ENCODE measurements at regions not wholly inside any gene's neighbourhood (a gene's known extent, or its start where the extent isn't known, plus 50 kb on each side); places are given as distances from the start of the nearest gene placed in this dataset.

DNA sequence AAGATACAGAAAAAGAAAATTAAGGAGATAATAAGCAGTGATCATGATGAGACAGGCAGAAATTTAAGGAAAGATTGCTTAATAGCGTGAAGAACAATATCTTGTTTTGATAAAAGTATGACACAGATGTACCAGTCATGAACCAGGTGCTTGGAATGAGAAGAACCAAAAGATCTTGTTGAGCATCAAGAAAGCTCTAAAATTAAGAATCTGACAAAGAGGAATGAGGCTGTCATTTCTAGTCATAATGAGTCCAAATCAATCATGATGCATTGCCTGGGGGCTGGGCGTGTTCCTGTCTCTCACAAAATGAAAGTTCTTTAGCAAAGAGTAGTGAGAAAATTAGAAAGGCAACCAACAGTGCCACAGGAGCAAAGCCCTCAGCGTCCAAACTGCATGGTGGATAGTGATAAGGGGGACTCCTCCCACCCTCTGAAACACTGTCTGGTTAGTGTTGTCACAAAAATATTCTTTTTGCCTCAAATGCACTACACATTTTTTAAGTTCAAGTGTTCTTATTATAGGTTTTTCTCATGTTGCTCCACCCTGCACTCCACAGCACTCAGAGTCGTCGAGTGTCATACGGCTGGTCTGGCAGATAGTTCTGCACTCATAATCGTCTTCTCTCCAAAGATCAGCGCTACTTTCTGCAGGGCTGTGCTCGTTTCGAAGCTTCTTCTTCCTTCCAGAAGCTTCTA is 439.6 kb downstream of the TNS3 start:
- Histone ChIP-seq H3K36me3 (ENCODE audit: control insufficient read depth in 5 of 5, insufficient read depth in 5 of 5, low read length in 5 of 5) (no peaks in the 10 kb centered on the region), H3K9me3 (ENCODE audit: control insufficient read depth in 5 of 5, low read length in 5 of 5) (no peaks in the 10 kb centered on the region), H3K4me1 (ENCODE audit: control insufficient read depth in 5 of 5, insufficient read depth in 5 of 5, low read length in 5 of 5) (peaks cover 0 to 35% (median 13%) of the 10 kb centered on the region in 5 donors), H3K4me3 (ENCODE audit: low read depth in 1 of 5, low read length in 5 of 5) (no peak overlapping the region), H3K9ac (ENCODE audit: low read length in 5 of 5) (no peak overlapping the region), H3K27me3 (ENCODE audit: control insufficient read depth in 5 of 5, insufficient read depth in 4 of 5, low read length in 5 of 5) (no peaks in the 10 kb centered on the region), H3K27ac (ENCODE audit: low read depth, low read length) (no peak overlapping the region)

DNA sequence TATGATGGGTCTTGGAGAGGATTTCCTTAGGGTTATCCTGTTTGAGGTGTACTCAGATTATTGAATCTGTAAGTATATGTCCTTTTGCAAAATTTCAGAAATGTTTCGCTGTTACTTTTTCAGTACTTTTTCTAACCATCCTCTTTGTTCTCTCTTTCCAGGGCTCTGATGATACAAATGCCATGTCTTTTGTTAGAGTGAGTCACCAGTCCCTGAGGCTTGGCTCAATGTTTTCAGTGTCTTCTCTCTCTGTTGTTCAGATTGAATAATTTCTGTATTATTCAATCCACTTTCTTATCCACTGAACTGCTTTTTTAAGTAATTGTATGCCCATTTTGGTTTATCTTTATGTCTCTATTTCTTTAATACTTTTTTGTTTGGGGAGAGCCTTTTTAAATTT is 449.4 kb downstream of the TNS3 start:
- H3K27me3 ChIP-seq (ENCODE audit: control insufficient read depth in 5 of 5, insufficient read depth in 4 of 5, low read length in 5 of 5): no peaks in the 10 kb centered on the region
- no peaks in the 10 kb centered on the region for H3K4me1 ChIP-seq (ENCODE audit: control insufficient read depth in 5 of 5, insufficient read depth in 5 of 5, low read length in 5 of 5)
- H3K36me3 ChIP-seq (ENCODE audit: control insufficient read depth in 5 of 5, insufficient read depth in 5 of 5, low read length in 5 of 5): no peaks in the 10 kb centered on the region
- H3K27ac ChIP-seq (ENCODE audit: low read depth, low read length): no peak overlapping the region
- no peaks in the 10 kb centered on the region for H3K9me3 ChIP-seq (ENCODE audit: control insufficient read depth in 5 of 5, low read length in 5 of 5)
- no peak overlapping the region for H3K4me3 ChIP-seq (ENCODE audit: low read depth in 1 of 5, low read length in 5 of 5)
- H3K9ac ChIP-seq (ENCODE audit: low read length in 5 of 5): no peak overlapping the region

DNA sequence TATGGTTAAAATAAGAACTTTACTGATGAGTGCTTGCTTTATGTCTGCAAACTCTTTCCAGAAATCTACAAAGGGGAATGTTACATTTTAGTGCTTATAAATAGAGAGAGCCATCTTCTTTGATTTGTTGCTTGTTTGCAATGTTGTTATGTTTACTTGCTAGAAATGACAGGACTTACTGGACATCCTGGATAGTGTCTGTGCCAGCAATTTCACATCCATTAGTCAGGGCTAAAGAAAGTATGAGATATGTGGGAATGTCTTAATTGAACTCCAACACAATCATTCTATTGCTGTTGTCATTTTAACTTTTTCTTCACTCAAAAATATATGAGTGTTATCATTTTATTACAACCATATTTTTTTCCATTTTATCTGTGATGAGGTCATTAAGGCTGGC is 453.2 kb downstream of the TNS3 start:
- Histone ChIP-seq H3K27ac (ENCODE audit: low read depth, low read length) (no peak overlapping the region), H3K9me3 (ENCODE audit: control insufficient read depth in 5 of 5, low read length in 5 of 5) (no peaks in the 10 kb centered on the region), H3K4me1 (ENCODE audit: control insufficient read depth in 5 of 5, insufficient read depth in 5 of 5, low read length in 5 of 5) (no peaks in the 10 kb centered on the region), H3K36me3 (ENCODE audit: control insufficient read depth in 5 of 5, insufficient read depth in 5 of 5, low read length in 5 of 5) (no peaks in the 10 kb centered on the region), H3K27me3 (ENCODE audit: control insufficient read depth in 5 of 5, insufficient read depth in 4 of 5, low read length in 5 of 5) (no peaks in the 10 kb centered on the region), H3K4me3 (ENCODE audit: low read depth in 1 of 5, low read length in 5 of 5) (no peak overlapping the region), H3K9ac (ENCODE audit: low read length in 5 of 5) (no peak overlapping the region)

DNA sequence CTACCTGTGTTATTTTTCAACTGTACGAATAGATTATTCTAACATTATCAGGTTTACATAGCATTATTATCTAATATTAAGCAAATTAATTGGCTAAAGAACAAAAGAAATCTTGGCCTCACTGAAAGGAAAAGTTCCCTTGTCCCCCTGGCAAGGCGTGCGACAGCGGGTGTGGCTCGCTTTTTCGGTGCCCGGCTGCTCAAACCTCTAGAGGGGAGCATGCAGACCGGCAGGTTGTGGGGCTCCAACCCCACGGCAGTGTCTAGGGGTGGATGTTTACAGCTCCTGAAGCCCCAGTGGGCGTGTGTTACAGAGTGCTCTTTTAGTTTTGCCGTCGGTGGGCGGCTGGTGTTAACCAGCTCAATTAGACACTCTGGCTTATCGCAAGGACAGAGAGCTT is 456.4 kb downstream of the TNS3 start:
- Histone ChIP-seq H3K36me3 (ENCODE audit: control insufficient read depth in 5 of 5, insufficient read depth in 5 of 5, low read length in 5 of 5) (no peaks in the 10 kb centered on the region), H3K9me3 (ENCODE audit: control insufficient read depth in 5 of 5, low read length in 5 of 5) (no peaks in the 10 kb centered on the region), H3K9ac (ENCODE audit: low read length in 5 of 5) (no peak overlapping the region), H3K4me3 (ENCODE audit: low read depth in 1 of 5, low read length in 5 of 5) (no peak overlapping the region), H3K4me1 (ENCODE audit: control insufficient read depth in 5 of 5, insufficient read depth in 5 of 5, low read length in 5 of 5) (no peaks in the 10 kb centered on the region), H3K27ac (ENCODE audit: low read depth, low read length) (no peak overlapping the region), H3K27me3 (ENCODE audit: control insufficient read depth in 5 of 5, insufficient read depth in 4 of 5, low read length in 5 of 5) (no peaks in the 10 kb centered on the region)

DNA sequence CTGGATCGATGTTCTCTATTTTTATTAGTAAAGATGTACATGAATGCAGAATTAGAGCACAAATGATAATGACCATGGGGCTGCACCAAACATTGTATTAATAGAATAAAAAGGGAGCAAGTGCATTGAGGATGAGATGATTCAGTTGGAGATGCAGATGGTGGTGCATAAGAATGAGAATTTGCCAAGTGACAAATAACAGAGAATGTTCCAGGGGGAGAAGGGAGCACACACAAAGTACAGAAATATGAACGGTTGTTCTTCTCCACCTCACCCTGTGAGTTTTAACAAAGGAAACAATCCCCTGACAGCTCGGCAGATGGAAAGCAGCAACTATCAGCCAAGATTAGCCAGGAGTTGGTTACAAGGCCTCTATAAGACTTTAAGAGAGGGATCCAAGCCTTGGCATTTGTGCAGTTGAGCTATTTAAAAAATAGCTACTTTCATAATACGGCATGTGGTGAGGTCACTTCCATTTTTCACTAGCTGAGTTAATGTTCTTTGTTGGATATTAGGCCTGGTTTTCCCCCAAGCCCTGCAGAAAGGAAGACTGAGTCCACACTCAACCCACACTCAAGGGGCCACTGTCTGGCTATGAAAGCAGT is 462.5 kb downstream of the TNS3 start:
- Histone ChIP-seq H3K27me3 (ENCODE audit: control insufficient read depth in 5 of 5, insufficient read depth in 4 of 5, low read length in 5 of 5) (no peaks in the 10 kb centered on the region), H3K9ac (ENCODE audit: low read length in 5 of 5) (no peak overlapping the region), H3K36me3 (ENCODE audit: control insufficient read depth in 5 of 5, insufficient read depth in 5 of 5, low read length in 5 of 5) (no peaks in the 10 kb centered on the region), H3K27ac (ENCODE audit: low read depth, low read length) (no peak overlapping the region), H3K9me3 (ENCODE audit: control insufficient read depth in 5 of 5, low read length in 5 of 5) (no peaks in the 10 kb centered on the region), H3K4me1 (ENCODE audit: control insufficient read depth in 5 of 5, insufficient read depth in 5 of 5, low read length in 5 of 5) (no peaks in the 10 kb centered on the region), H3K4me3 (ENCODE audit: low read depth in 1 of 5, low read length in 5 of 5) (no peak overlapping the region)

DNA sequence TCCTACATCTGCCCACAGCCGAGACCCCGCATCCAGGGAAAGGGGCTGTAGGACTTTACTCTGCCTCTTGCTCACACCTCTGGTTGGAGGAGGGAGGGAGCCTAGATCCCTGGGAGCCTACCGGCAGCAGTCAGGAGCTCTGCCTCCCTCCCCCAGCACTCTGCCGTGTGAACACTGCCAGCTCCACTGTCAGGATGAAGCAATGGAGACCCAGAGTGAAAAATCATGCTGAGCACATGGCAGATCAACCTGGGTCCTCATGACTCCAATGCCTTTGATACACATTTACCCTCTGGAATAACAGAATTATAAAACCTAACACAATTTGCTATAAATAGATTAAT is 477.7 kb downstream of the TNS3 start:
- H3K27me3 ChIP-seq (ENCODE audit: control insufficient read depth in 5 of 5, insufficient read depth in 4 of 5, low read length in 5 of 5): no peaks in the 10 kb centered on the region
- H3K27ac ChIP-seq (ENCODE audit: low read depth, low read length): no peak overlapping the region
- peaks cover 0 to 4% (median 0%) of the 10 kb centered on the region in 5 donors for H3K4me1 ChIP-seq (ENCODE audit: control insufficient read depth in 5 of 5, insufficient read depth in 5 of 5, low read length in 5 of 5)
- no peaks in the 10 kb centered on the region for H3K36me3 ChIP-seq (ENCODE audit: control insufficient read depth in 5 of 5, insufficient read depth in 5 of 5, low read length in 5 of 5)
- no peak overlapping the region for H3K4me3 ChIP-seq (ENCODE audit: low read depth in 1 of 5, low read length in 5 of 5)
- H3K9ac ChIP-seq (ENCODE audit: low read length in 5 of 5): no peak overlapping the region
- no peaks in the 10 kb centered on the region for H3K9me3 ChIP-seq (ENCODE audit: control insufficient read depth in 5 of 5, low read length in 5 of 5)

DNA sequence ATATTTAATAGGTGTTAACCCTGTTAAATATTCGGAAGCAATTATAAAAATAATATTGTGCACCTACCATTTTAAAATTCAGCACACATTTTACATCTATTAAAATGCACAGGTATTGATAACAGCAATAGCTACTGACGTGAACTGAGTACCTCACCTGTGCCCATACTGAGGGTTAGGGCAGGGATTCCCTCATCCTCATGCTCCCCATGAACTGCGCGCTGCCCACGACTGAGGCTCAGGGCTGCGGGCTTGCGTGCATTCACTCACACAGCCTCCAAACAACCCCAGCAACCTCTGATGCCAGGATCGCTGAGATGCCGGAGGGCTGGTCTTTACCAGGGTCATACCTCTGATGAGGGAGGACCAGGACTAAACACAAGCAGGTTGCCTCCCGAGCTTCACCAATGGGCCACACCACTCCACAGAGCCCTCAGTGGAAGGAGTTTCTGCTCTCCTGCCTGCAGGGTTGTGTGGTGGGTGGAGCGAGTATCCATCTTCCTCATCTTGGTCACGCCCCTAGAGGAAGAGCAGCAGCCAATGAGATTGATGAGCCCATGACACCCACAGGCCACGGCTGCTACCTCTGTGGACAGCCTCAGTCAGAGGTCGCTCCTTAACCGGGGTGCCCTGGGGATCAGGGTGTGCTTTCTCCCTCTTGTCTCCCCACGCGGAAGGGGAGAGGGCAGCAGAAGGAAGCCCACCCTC is 478.3 kb downstream of the TNS3 start:
- no peak overlapping the region for H3K27ac ChIP-seq (ENCODE audit: low read depth, low read length)
- no peaks in the 10 kb centered on the region for H3K9me3 ChIP-seq (ENCODE audit: control insufficient read depth in 5 of 5, low read length in 5 of 5)
- no peak overlapping the region for H3K4me3 ChIP-seq (ENCODE audit: low read depth in 1 of 5, low read length in 5 of 5)
- no peaks in the 10 kb centered on the region for H3K27me3 ChIP-seq (ENCODE audit: control insufficient read depth in 5 of 5, insufficient read depth in 4 of 5, low read length in 5 of 5)
- H3K9ac ChIP-seq (ENCODE audit: low read length in 5 of 5): no peak overlapping the region
- no peaks in the 10 kb centered on the region for H3K36me3 ChIP-seq (ENCODE audit: control insufficient read depth in 5 of 5, insufficient read depth in 5 of 5, low read length in 5 of 5)
- H3K4me1 ChIP-seq (ENCODE audit: control insufficient read depth in 5 of 5, insufficient read depth in 5 of 5, low read length in 5 of 5): peaks cover 0 to 4% (median 0%) of the 10 kb centered on the region in 5 donors

DNA sequence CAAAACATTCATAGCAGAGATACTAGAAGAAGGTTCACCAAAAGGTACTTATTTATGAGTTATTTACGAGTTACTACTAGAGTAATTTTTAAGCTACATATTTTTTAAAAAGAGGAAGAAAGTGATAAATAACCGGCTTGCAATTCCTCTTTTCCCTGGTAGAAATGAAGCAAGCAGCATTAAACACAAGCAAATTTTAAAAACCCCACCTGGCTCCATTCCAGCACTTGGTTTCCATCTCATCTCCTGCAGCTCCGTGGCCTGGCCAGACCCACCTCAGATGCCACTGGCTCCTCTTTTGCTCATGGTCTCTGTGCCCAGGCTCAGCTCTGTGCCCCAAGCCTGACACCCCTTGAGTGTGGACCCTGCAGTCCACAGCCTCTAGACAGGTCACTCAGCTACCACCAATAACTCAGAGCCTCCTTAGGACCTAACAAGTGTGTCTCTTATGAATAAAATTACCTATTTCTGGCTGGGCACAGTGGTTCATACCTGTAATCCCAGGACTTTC is 479.5 kb downstream of the TNS3 start:
- Histone ChIP-seq H3K27ac (ENCODE audit: low read depth, low read length) (no peak overlapping the region), H3K27me3 (ENCODE audit: control insufficient read depth in 5 of 5, insufficient read depth in 4 of 5, low read length in 5 of 5) (no peaks in the 10 kb centered on the region), H3K4me1 (ENCODE audit: control insufficient read depth in 5 of 5, insufficient read depth in 5 of 5, low read length in 5 of 5) (peaks cover 0 to 4% (median 0%) of the 10 kb centered on the region in 5 donors), H3K9ac (ENCODE audit: low read length in 5 of 5) (no peak overlapping the region), H3K9me3 (ENCODE audit: control insufficient read depth in 5 of 5, low read length in 5 of 5) (no peaks in the 10 kb centered on the region), H3K4me3 (ENCODE audit: low read depth in 1 of 5, low read length in 5 of 5) (no peak overlapping the region), H3K36me3 (ENCODE audit: control insufficient read depth in 5 of 5, insufficient read depth in 5 of 5, low read length in 5 of 5) (no peaks in the 10 kb centered on the region)

DNA sequence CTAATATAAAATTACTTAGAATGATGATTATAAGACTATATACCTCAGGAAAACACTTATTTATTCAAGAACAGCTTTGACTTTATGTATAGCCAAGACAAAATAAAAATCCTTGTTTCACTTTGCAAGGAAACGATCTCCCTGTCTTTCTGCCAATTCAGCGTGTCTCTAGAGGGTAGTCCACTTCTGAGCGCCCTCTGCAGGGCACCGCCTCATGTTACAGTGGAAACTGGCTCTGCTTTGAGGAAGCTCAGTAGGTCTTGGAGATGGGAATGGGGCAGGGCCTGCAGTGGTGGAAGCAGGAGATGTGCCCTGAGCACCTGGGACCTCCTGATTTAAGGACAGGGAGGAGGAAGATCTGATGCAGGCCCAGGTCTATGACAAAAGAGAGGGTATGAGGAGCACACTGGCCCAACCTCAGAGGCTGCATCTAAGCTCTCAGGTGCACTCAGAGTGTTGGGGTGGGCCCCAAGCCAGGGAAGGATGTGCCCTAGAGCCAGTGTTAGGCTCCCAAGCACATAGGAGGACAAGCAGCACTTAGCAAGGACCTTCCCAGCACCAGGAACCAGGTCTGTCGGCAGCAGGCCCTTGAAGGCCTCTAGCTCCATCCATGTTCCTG is 481.0 kb downstream of the TNS3 start:
- Histone ChIP-seq H3K27ac (ENCODE audit: low read depth, low read length) (no peak overlapping the region), H3K27me3 (ENCODE audit: control insufficient read depth in 5 of 5, insufficient read depth in 4 of 5, low read length in 5 of 5) (no peaks in the 10 kb centered on the region), H3K4me1 (ENCODE audit: control insufficient read depth in 5 of 5, insufficient read depth in 5 of 5, low read length in 5 of 5) (peaks cover 0 to 4% (median 0%) of the 10 kb centered on the region in 5 donors), H3K36me3 (ENCODE audit: control insufficient read depth in 5 of 5, insufficient read depth in 5 of 5, low read length in 5 of 5) (no peaks in the 10 kb centered on the region), H3K4me3 (ENCODE audit: low read depth in 1 of 5, low read length in 5 of 5) (peak overlapping the region in 1 of 5 donors; percentile 1), H3K9ac (ENCODE audit: low read length in 5 of 5) (no peak overlapping the region), H3K9me3 (ENCODE audit: control insufficient read depth in 5 of 5, low read length in 5 of 5) (no peaks in the 10 kb centered on the region)
